GM18868 (cell line): ENCODE measurements at regions not wholly inside any gene's neighbourhood (a gene's known extent, or its start where the extent isn't known, plus 50 kb on each side); places are given as distances from the start of the nearest gene placed in this dataset.

Experiments
- ATAC-seq: cut with Tn5 transposase; IDR thresholded peaks from one replicate; pipeline ENCODE4 v1.9.1; 2021; ENCODE audit warnings: mild to moderate bottlenecking, moderate library complexity; ENCODE audit not compliant: unreplicated experiment

DNA sequence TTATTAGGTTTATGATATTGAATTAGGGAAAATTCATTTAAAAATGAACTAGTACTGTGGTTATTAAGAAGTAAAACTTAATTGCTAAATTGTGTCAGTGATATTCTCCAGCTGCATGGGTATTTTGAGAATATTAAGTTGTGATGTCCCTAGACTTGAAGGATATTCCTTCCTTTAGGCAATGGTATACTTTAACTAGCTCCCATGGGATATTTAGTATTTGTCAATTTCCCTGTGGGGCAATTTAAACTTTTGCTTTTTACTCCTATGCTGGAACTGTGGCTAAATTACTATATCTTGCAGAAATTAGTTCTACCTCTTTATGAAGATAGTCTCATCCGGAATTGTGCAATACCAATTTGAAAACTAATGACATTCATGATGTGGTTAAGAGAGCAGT lies 151.6 kb upstream of the CSNK1A1L start:
- ATAC-seq, result no peak

DNA sequence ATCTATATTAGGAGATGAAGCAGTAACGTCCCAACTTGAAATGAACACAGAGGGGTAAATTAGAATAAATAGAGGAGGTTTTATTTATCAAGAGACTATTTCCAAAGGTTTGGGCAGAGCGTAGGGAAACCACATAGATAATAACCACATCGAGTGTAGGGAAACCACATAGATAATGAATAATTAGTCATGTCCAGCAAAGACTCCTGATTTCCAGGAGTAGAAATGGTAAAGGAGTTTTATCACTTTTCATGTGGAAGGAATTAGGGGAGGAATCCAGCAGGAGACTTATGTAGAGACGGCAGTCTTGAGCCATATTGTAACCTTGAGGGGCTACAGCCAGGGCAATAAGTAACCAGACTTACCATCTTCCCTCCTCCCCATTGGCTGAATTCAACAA lies 136.3 kb upstream of the CSNK1A1L start:
- no peak for ATAC-seq

- ATAC-seq, result no peak
Observed at GRCh38 chr13:37230346-37230745, 124.9 kb upstream of the CSNK1A1L start.

- ATAC-seq, result no peak
Observed at GRCh38 chr13:37229931-37230330, 124.5 kb upstream of the CSNK1A1L start.

GRCh38 chr13:37226971-37227370 lies 121.5 kb upstream of the CSNK1A1L start:
- ATAC-seq, result no peak

GRCh38 chr13:37225414-37226070 lies 120.1 kb upstream of the CSNK1A1L start:
- no peak for ATAC-seq

DNA sequence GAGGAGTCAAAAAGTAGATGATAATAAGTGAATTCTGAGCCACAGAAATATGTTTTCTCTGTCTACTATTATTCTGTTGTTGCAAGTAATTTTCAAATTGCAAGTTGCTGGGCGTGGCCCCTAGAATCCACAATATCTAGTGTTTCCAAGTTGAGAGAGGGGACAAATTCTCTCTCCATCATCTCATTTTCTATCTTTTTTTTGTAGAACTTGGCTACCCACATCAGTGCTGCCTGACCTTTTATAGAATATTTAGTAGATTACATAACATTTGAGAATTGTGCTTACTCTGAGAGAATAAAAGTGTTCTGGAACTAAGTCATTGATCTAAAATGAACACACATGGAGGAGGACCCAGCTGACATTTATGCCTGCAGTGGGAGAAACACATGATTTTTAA lies 110.9 kb upstream of the CSNK1A1L start:
- ATAC-seq, result no peak

- ATAC-seq, result no peak
Observed at GRCh38 chr13:37212826-37213225, 107.4 kb upstream of the CSNK1A1L start.

- no peak for ATAC-seq
Observed at GRCh38 chr13:37211487-37211886, 106.0 kb upstream of the CSNK1A1L start.

DNA sequence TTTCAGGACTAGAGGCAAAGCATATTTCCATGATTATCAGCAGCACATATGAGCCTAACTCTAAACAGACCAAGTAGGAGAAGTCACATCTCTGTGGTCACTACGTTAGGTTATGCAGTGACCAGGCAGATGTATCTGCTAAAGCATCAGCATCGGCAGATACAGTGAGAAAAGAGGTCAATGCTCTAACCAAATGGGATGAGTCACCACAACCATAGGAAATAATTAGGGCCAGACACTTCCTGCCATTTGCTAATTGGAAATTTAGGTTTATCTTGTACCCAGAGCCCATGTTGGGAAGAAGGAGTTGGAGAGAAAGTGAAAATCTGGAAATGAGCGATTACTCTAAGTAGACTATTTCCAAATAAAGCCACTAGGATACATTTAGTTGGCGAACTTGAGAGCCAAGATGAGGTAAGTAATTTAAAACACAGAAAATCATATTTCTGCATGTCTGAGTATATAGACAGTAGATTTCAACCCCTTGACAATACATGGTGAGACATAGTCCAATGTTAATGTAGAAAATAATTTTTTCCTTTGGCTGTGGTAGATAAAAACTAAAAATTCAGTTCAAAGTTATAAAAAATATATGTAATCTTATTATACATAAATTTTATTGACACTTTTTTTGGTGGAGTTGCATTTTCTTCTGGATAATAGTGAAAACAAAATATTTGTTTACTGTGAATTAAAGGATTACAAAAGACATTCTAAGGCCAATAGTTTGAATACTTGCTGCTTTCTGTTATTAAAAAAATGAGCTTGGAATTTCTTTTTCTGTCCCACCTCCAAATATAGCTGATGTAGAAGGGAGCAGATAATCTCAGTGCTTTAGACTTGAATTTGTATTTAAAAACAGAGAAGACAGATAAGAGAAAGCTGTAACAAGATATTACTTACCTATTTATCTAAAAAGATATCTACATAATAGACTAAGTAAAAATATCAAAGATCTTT lies 104.4 kb upstream of the CSNK1A1L start:
- no peak for ATAC-seq

DNA sequence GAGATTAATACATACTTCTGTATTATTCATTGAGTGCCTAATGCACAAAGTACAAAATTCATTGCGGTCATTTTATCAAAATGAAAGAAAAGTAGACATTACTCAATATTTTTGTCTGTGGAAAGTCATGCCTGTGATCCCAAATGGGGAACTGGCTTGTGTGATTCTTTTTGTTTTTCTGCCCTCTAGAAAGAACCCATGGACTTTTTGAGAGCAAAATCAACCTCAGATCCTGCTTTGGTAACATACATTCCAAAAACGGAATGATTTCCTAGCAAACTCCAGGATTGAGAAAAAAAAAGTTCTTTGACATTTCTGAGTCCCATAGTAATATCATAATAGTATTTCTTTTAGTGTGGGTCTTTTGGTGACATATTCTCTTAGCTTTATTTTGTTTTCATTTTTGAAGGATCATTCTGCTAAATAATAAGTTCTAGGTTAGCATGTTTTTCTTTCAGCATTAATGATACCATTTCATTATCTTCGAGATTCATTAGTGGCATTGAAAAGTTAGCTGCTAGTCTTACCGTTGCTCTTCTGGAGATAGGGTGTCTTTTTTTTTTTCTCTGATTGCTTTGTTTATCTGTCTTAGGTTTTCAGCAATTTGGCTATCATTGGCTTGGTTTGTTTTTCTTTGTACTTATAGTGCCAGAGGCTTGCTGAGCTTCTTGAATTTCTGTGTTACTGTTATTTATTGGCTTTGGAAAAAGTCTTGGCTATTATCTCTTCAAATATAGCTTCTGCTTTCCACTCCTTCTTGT lies 102.4 kb upstream of the CSNK1A1L start:
- no peak for ATAC-seq

DNA sequence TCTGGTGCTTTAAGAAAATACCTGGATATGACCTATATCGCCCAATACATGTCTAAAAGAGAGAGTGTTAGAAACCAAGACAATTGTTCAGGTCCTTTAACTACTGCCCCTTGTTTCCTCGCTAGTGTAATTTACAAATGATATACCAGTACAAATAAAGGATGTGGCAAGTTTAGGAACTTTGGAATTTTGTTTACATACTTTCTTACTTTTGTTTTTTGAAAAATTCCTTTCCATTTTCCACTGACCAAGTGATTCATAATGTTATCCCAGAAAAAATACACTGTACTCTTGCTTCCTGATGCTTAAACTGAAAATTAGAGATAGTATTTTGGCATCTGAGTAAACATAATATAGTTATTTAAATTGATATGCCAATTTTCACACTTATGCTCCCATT lies 96.8 kb upstream of the CSNK1A1L start:
- no peak for ATAC-seq

DNA sequence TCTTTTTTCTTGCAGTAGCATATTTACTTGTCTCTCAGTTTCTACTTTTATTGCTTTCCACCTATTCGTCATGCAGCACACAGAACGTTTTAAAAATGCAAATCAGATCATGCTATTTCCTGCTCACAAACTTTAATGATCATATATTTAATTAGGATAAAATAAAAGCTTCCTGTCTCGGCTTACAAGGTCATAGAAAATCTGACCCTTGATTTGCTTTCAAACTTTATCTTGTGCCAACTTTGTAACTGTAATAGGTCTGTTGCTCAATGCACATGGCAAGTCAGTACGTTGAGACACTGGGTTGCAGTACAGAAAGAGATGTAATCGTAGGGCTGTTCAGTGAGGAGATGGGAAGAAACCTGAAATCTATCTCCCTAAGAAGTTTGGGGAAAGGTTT lies 95.6 kb upstream of the CSNK1A1L start:
- no peak for ATAC-seq

GRCh38 chr13:37198629-37199028 lies 93.2 kb upstream of the CSNK1A1L start:
- no peak for ATAC-seq

- no peak for ATAC-seq
Observed at GRCh38 chr13:37195621-37196020, 90.2 kb upstream of the CSNK1A1L start.

DNA sequence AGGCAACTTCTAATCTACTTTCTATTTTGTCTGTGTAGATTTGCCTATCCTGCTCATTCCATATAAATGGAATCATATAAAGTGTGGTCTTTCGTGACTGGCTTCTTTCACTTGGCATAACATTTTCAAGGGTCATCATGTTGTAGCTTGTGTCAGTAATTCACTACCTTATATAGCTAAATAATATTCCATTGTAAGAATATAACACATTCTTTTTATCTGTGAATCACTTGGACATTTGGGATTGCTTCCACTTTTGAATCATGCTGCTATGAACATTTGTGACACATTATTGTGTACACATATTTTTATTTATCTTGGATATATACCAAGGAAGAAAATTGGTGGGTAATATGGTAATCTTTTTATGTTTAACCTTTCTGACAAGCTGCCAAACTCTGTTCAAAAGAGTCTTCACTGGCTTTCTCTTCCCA lies 89.0 kb upstream of the CSNK1A1L start:
- ATAC-seq, result no peak

GRCh38 chr13:37192956-37193355 lies 87.5 kb upstream of the CSNK1A1L start:
- ATAC-seq, result no peak

- no peak for ATAC-seq
Observed at GRCh38 chr13:37187621-37188020, 82.2 kb upstream of the CSNK1A1L start.

DNA sequence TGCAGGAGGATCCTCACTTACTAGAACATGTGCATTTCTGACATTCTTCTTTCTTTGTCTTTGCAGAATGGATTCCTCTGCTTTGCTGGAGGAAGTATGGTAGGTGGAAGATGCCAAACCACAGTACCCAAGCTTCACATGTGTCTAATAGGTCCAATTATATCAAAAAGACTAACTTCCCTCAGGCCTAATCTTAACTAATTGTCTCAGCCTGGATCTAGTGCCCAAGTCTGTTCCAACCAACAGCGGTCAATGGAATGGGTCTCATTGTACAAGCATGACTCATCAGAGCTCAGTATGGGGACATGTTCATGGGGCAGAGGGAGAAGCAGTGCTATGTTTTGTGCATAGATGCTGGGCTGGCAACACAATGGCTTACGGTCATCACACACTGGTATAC lies 81.6 kb upstream of the CSNK1A1L start:
- no peak for ATAC-seq

DNA sequence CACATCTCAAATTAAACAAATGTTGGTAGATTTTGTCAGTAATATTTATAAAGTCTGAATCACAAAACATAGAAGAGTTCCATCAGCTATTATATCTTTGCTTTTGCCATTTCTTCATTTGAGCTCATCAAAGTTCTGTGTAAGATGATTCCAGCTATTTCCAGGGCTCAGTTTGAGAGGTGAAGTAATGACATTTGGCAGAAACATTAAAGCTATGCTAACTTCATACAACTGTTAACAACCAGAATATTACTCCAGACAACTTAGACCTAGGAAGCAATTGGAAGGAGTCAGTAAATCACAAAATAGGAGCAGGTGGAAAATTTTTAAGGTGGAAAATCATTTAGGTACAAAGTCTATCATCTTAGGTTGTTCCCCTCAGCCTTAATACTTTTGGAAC lies 76.2 kb upstream of the CSNK1A1L start:
- no peak for ATAC-seq

DNA sequence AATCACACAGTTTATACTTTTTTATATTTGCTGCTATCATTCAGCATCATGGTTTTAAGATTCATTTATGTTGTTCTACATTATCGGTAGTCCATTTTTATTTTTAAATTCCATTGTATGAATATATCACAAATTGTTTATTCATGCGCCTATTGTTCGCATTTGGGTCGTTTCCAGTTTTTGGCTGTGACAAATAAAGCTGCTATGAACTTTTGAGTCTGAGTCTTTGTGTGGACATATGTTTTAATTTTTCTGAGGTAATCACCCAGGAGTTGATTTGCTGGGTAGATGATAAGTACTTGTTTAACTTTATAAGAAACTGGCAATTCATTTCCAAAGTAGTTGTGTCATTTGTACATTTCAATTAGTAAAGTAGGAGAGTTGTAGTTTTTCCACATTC lies 74.2 kb upstream of the CSNK1A1L start:
- no peak for ATAC-seq
